T-cell (primary cell): ENCODE measurements at regions not wholly inside any gene's neighbourhood (a gene's known extent, or its start where the extent isn't known, plus 50 kb on each side); places are given as distances from the start of the nearest gene placed in this dataset.

Source experiments
- ATAC-seq, 4 experiments: fragments of 200-7000 bp in 3 of 4; fragments of 150-1000 bp in 1 of 4; cut with Tn5 transposase; replicated peaks in 1 of 4; 1 replicate in 3 of 4; 2 replicates in 1 of 4; pipeline ENCODE4 v1.10.0; 2021; ENCODE audit warnings: moderate library complexity in 3 of 4, mild to moderate bottlenecking in 2 of 4, moderate number of reproducible peaks in 1 of 4
- CTCF ChIA-PET, 2 donors: fragments of 300-600 bp; sonication (Branson Sonifier 250); formaldehyde crosslinking; loops; one replicate each; lab custom pipeline; 2022; ENCODE audit warnings: antibody characterized with exemption in 2 of 2; lab: Charles Lee
- POLR2A ChIA-PET, 2 donors: fragments of 300-600 bp; sonication (Branson Sonifier 250); formaldehyde crosslinking; loops; one replicate each; lab custom pipeline; 2022; ENCODE audit warnings: antibody characterized with exemption in 2 of 2; lab: Charles Lee
- DNase-seq, 35 experiments: peaks; one replicate each; pipeline versions ENCODE4 v3.0.0 to v3.0.0-alpha.2; 2013 to 2023
- H3K27ac ChIP-seq: one replicate; pipeline ENCODE4 v1.5.1; 2013; ENCODE audit warnings: low read length
- H3K27me3 ChIP-seq, 2 experiments: replicated peaks in 1 of 2; 1 replicate in 1 of 2; 2 replicates in 1 of 2; pipeline versions ENCODE4 v1.6.1 to v1.7.0; 2013; ENCODE audit warnings: low read length in 1 of 2, mixed read lengths in 1 of 2; ENCODE audit not compliant: control insufficient read depth in 2 of 2, insufficient read depth in 2 of 2; ENCODE audit errors: extremely low read depth in 1 of 2
- H3K36me3 ChIP-seq, 2 donors: 1 replicate in 1 of 2; 2 replicates in 1 of 2; pipeline versions ENCODE4 v1.6.1 to v1.7.0; 2013; ENCODE audit warnings: low read length in 1 of 2; ENCODE audit not compliant: control insufficient read depth in 2 of 2, insufficient read depth in 1 of 2; ENCODE audit errors: extremely low read depth in 1 of 2
- H3K4me1 ChIP-seq, 2 experiments: 1 replicate in 1 of 2; 2 replicates in 1 of 2; pipeline versions ENCODE4 v1.6.1 to v1.7.0; 2013; ENCODE audit warnings: low read length in 2 of 2, mixed read lengths in 1 of 2; ENCODE audit not compliant: insufficient read depth in 2 of 2, control insufficient read depth in 1 of 2; ENCODE audit errors: extremely low read depth in 1 of 2
- H3K4me3 ChIP-seq, 2 donors: 1 replicate in 1 of 2; 2 replicates in 1 of 2; pipeline versions ENCODE4 v1.5.1 to v1.7.0; 2013; ENCODE audit warnings: mild to moderate bottlenecking in 2 of 2, low read length in 1 of 2, moderate library complexity in 1 of 2; ENCODE audit not compliant: control insufficient read depth in 1 of 2; ENCODE audit errors: extremely low read depth in 1 of 2
- H3K9me3 ChIP-seq: 2 replicates; pipeline ENCODE4 v1.7.0; 2013
- H3K27ac Mint-ChIP-seq, 2 donors: one replicate each; pipeline ENCODE4 v1.8.0; 2020 to 2021; ENCODE audit warnings: mild to moderate bottlenecking in 2 of 2, mixed read lengths in 2 of 2
- H3K27me3 Mint-ChIP-seq, 2 donors: one replicate each; pipeline ENCODE4 v1.8.0; 2021 to 2022; ENCODE audit warnings: mixed read lengths in 2 of 2
- H3K36me3 Mint-ChIP-seq: one replicate; pipeline ENCODE4 v1.8.0; 2021; ENCODE audit warnings: mixed read lengths
- H3K4me1 Mint-ChIP-seq, 3 donors: one replicate each; pipeline ENCODE4 v1.8.0; 2020 to 2022; ENCODE audit warnings: mixed read lengths in 3 of 3, mild to moderate bottlenecking in 1 of 3
- H3K4me3 Mint-ChIP-seq, 3 donors: one replicate each; pipeline ENCODE4 v1.8.0; 2020 to 2022; ENCODE audit warnings: mild to moderate bottlenecking in 3 of 3, mixed read lengths in 3 of 3, moderate library complexity in 3 of 3
- H3K9me3 Mint-ChIP-seq, 3 donors: one replicate each; pipeline ENCODE4 v1.8.0; 2020 to 2022; ENCODE audit warnings: mixed read lengths in 3 of 3
- WGBS: methylation state at CpG from one replicate; pipeline ENCODE4 v1.1.5; 2013; ENCODE audit warnings: missing lambda C conversion rate; ENCODE audit not compliant: insufficient coverage; 5-methylcytosine and 5-hydroxymethylcytosine counted together

- WGBS, result 73% methylated on average over 4 of the region's 6 CpGs
- CTCF ChIA-PET, result no interaction called here
These were observed 94.7 kb upstream of the NXT1 start for GRCh38 chr20:23255716-23256385.

DNA sequence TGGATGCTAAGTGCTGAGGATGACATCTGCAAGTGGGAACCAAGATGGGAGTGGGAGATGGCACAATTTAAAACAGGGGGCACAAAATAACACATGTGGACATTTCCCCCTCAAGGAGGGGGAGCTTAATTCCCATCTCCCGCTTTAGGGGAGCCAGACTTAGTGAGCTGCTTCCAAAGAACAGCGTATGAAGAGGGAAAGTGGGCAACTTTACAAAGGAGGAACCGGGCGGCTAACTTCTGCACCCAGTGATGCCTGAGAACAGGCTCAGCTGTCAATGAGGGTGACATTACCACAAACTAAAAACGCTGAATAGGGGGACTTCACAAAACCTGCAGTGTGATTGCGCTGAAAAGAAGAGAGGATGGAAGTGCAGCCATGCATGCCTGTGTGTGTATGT is 95.5 kb upstream of the NXT1 start:
- POLR2A ChIA-PET, result no interaction called here
- Histone ChIP-seq H3K27me3 (peaks cover 0 to 20% of the 10 kb centered on the region in 2 experiments), H3K27ac (no peak overlapping the region), H3K4me3 (no peak overlapping the region), H3K4me1 (no peaks in the 10 kb centered on the region), H3K9me3 (no peaks in the 10 kb centered on the region), H3K36me3 (no peaks in the 10 kb centered on the region)
- Mint-ChIP-seq H3K36me3 (no peaks in the 10 kb centered on the region), H3K27ac (no peak overlapping the region), H3K27me3 (peaks cover 6 to 16% of the 10 kb centered on the region in 2 donors), H3K4me1 (no peaks in the 10 kb centered on the region), H3K4me3 (no peak overlapping the region), H3K9me3 (no peaks in the 10 kb centered on the region)
- 78% methylated on average over 4 of the region's 6 CpGs for WGBS
- CTCF ChIA-PET, result no interaction called here
- no peak for ATAC-seq
- no peak for DNase-seq

More at GRCh38 chr20:23255716-23256385, 94.7 kb upstream of the NXT1 start:
- POLR2A ChIA-PET, result no interaction called here
- Histone ChIP-seq H3K27me3 (peaks cover 0 to 20% of the 10 kb centered on the region in 2 experiments), H3K27ac (no peak overlapping the region), H3K4me1 (no peaks in the 10 kb centered on the region), H3K4me3 (no peak overlapping the region), H3K9me3 (no peaks in the 10 kb centered on the region), H3K36me3 (no peaks in the 10 kb centered on the region)
- H3K9me3 Mint-ChIP-seq, result no peaks in the 10 kb centered on the region
- H3K4me1 Mint-ChIP-seq, result no peaks in the 10 kb centered on the region
- ATAC-seq, result no peak
- no peak for DNase-seq
- H3K27ac Mint-ChIP-seq, result no peak overlapping the region
- no peak overlapping the region for H3K4me3 Mint-ChIP-seq
- no peaks in the 10 kb centered on the region for H3K36me3 Mint-ChIP-seq
- peaks cover 6 to 16% of the 10 kb centered on the region in 2 donors for H3K27me3 Mint-ChIP-seq

DNA sequence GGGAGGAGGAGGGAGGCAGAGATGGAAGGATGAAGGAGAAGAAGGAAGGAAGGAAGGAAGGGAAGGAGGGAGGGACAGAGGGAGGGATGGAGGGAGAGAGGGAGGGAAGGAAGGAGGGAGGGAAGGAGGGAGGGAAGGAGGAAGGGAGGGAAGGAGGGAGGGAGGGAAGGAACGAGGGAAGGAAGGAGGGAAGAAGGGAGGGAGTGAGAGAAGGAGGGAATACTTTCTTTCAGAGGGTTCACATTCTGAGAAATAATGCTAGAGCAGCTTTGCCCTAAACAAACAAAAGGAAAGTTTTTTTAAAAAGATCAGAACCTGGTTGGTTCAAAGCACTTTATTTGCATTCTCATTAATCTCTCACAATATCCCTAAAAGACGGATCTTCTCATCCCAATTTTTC is 96.1 kb upstream of the NXT1 start:
- H3K4me1 ChIP-seq, result no peaks in the 10 kb centered on the region
- no peaks in the 10 kb centered on the region for H3K36me3 ChIP-seq
- Mint-ChIP-seq H3K9me3 (no peaks in the 10 kb centered on the region), H3K4me1 (no peaks in the 10 kb centered on the region), H3K27me3 (peaks cover 9 to 16% of the 10 kb centered on the region in 2 donors), H3K27ac (no peak overlapping the region), H3K36me3 (no peaks in the 10 kb centered on the region), H3K4me3 (no peak overlapping the region)
- whole genome bisulfite sequencing, result 60% methylated on average over 1 of the region's 2 CpGs
- no peaks in the 10 kb centered on the region for H3K9me3 ChIP-seq
- ChIA-PET POLR2A (no interaction called here), CTCF (no interaction called here)
- DNase-seq (no peak), ATAC-seq (no peak)
- peaks cover 0 to 24% of the 10 kb centered on the region in 2 experiments for H3K27me3 ChIP-seq
- H3K27ac ChIP-seq, result no peak overlapping the region
- H3K4me3 ChIP-seq, result no peak overlapping the region

DNA sequence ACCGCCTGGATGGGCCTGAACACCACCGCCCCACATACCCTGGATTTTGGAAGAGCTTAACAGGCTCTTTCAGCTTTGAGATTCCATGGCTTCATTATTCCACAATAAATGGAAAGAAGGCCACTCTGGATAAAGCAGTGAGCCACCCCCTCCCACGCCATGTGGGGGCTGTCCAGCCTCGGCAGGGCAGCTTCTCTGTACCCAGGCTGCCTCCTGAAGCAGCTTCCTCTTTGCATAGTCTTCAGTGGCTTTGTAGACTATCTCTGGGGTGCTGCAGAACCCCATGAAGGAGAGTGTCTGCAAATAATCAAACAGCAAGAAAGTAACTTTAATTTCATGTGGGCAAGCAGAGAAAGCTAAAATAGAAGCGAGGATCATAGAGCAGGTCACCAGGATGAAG is 96.6 kb upstream of the NXT1 start:
- Histone ChIP-seq H3K27ac (no peak overlapping the region), H3K4me1 (no peaks in the 10 kb centered on the region), H3K27me3 (peaks cover 0 to 25% of the 10 kb centered on the region in 2 experiments), H3K36me3 (no peaks in the 10 kb centered on the region), H3K4me3 (no peak overlapping the region), H3K9me3 (no peaks in the 10 kb centered on the region)
- Mint-ChIP-seq H3K4me1 (no peaks in the 10 kb centered on the region), H3K27me3 (peaks cover 10 to 16% of the 10 kb centered on the region in 2 donors), H3K27ac (no peak overlapping the region), H3K36me3 (no peaks in the 10 kb centered on the region), H3K9me3 (no peaks in the 10 kb centered on the region), H3K4me3 (no peak overlapping the region)
- POLR2A ChIA-PET, result no interaction called here
- CTCF ChIA-PET, result no interaction called here
- ATAC-seq, result no peak
- DNase-seq, result no peak
- 69% methylated on average over 5 of the region's 5 CpGs for WGBS

DNA sequence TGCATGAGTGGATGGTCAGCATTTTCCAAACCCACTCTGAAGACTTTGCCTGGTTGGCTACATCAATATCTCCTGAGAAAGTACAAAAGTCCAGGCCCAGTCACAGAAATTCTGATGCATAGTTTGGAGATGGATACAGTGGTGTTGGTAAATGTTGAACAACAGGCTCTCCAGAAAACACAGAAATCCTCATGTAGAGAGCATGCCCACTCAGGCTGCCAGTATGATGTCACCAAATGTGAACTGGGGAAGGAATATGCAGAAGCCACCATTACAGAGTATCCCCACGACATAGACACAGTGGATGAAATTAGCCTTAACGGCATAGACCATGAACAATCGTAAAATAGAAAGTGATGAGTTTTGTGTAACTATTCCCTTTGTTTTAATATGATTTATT is 97.1 kb upstream of the NXT1 start:
- ATAC-seq (no peak), DNase-seq (no peak)
- Mint-ChIP-seq H3K4me3 (no peak overlapping the region), H3K4me1 (no peaks in the 10 kb centered on the region), H3K36me3 (no peaks in the 10 kb centered on the region), H3K27me3 (peaks cover 10 to 16% of the 10 kb centered on the region in 2 donors), H3K27ac (no peak overlapping the region), H3K9me3 (no peaks in the 10 kb centered on the region)
- ChIA-PET CTCF (no interaction called here), POLR2A (no interaction called here)
- Histone ChIP-seq H3K9me3 (no peaks in the 10 kb centered on the region), H3K36me3 (no peaks in the 10 kb centered on the region), H3K27me3 (peaks cover 0 to 25% of the 10 kb centered on the region in 2 experiments), H3K27ac (no peak overlapping the region), H3K4me1 (no peaks in the 10 kb centered on the region), H3K4me3 (no peak overlapping the region)
- no CpG with 5 or more reads among the region's 3 CpGs for WGBS

DNA sequence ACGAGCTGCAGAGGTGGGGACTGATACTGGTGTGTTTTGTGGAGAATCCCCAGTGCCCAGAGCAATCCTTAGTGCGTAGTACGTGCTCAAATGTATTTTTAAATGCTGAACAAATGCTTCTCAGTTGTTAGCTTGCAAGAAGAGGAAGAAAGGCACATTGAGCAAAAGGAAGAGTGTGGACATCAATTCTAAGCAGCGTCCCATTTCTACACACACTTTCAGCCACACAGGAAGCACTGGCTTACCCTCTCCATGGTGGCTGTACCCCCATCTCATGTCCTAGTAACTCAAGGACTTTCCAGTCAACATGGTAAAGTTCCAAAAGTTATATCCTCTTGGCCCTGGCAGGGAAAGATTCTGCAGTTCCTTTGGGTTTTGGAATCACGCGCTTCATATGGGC is 98.8 kb upstream of the NXT1 start:
- no peak overlapping the region for H3K27ac ChIP-seq
- DNase-seq (no peak), ATAC-seq (no peak)
- no peak overlapping the region for H3K4me3 Mint-ChIP-seq
- H3K36me3 Mint-ChIP-seq, result no peaks in the 10 kb centered on the region
- CTCF ChIA-PET, result no interaction called here
- no peaks in the 10 kb centered on the region for H3K9me3 ChIP-seq
- H3K4me1 ChIP-seq, result no peaks in the 10 kb centered on the region
- H3K27me3 ChIP-seq, result peaks cover 0 to 20% of the 10 kb centered on the region in 2 experiments
- H3K36me3 ChIP-seq, result no peaks in the 10 kb centered on the region
- H3K4me3 ChIP-seq, result no peak overlapping the region
- no peaks in the 10 kb centered on the region for H3K9me3 Mint-ChIP-seq
- POLR2A ChIA-PET, result no interaction called here
- no peak overlapping the region for H3K27ac Mint-ChIP-seq
- 90% methylated on average over 3 of the region's 6 CpGs for WGBS
- H3K4me1 Mint-ChIP-seq, result no peaks in the 10 kb centered on the region
- peaks cover 13 to 16% of the 10 kb centered on the region in 2 donors for H3K27me3 Mint-ChIP-seq

GRCh38 chr20:23249541-23249940 is 101.0 kb upstream of the NXT1 start:
- Mint-ChIP-seq H3K36me3 (no peaks in the 10 kb centered on the region), H3K27me3 (peaks cover 15 to 17% of the 10 kb centered on the region in 2 donors), H3K9me3 (no peaks in the 10 kb centered on the region), H3K27ac (no peak overlapping the region), H3K4me3 (no peak overlapping the region), H3K4me1 (no peaks in the 10 kb centered on the region)
- no peaks in the 10 kb centered on the region for H3K36me3 ChIP-seq
- CTCF ChIA-PET, result no interaction called here
- no peak for ATAC-seq
- no peak overlapping the region for H3K4me3 ChIP-seq
- H3K27ac ChIP-seq, result no peak overlapping the region
- H3K27me3 ChIP-seq, result peaks cover 0 to 12% of the 10 kb centered on the region in 2 experiments
- POLR2A ChIA-PET, result no interaction called here
- no peaks in the 10 kb centered on the region for H3K4me1 ChIP-seq
- DNase-seq, result no peak
- H3K9me3 ChIP-seq, result no peaks in the 10 kb centered on the region
- 100% methylated on average over 1 of the region's 4 CpGs for WGBS
